ENCODE measurements at regions not wholly inside any gene's neighbourhood (a gene's known extent, or its start where the extent isn't known, plus 50 kb on each side); places are given as distances from the start of the nearest gene placed in this dataset.
A peak's percentile ranks its signal among the peaks of the same experiment; 100 is the strongest.
"Not testable (repeated sequence)": the region's sequence is repeated elsewhere in the genome, so short reads cannot be mapped to it uniquely, and the experiment has no call there.

DNA sequence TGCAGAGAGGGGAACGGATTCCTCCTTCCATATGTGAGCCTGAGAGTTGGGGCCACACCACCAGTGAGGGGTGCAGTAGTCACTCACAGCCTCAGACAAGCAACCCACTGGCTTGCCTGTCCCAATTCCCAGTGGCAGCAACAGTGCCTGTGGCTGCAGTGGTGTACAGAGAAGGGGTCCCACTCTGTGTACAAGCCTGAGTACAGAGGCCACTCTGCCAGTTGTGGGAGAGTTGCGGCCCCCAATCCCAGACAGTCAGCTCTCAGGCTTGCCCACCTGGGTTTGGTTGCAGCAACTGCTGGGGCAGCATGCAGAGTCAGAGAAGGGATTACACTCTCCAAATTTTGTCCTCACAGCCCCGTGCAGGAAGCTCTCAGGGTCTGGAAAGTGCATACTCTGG, 133.2 kb upstream of the RFX3 start:
- no peak for DNase-seq

DNA sequence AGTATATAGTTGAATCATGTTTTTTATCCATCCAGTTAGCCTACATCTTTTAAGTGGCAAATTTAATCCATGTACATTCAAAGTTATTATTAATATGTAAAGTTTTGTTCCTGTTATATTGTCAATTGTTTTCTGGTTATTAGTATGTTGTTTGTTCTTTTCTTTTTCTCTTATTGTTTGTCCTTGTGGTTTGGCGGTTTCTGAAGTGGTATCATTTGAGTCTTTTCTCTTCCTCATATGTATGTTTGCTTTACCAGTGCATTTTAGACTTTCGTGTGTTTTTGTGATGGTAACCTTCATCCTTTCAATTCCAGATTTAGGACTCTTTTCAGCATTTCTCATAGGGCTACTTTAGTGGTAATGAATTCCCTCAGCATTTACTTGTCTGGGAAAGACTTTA, 130.4 kb upstream of the RFX3 start:
- DNase-seq = no peak

DNA sequence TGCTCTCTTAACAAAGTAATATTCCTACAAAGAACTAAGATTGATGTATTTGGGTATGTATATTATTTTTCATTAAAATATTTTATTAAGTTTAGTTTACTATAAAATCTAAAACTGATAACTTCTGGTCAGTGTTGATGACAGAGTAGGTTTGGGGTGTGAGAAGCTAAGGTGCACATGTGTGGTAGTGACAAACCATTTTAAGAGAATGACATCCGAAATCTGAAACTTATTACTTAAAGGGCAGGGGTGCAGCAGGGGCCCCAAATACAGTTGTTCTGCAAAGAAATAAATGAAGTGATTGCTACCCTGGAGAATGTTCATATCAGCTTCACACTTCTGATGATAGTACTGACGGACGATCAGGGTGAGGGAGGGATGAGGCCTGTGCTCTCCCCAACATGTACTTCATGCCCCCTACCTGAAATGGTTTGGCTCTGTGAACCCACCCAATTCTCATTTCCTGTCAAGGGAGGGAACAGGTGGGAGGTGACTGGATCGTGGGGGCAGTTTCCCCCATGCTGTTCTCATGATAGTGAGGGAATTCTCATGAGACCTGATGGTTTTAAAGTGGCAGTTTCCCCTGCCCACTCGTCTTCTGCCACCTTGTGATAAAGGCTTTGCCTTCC, 125.3 kb upstream of the RFX3 start:
- no peak for DNase-seq

DNA sequence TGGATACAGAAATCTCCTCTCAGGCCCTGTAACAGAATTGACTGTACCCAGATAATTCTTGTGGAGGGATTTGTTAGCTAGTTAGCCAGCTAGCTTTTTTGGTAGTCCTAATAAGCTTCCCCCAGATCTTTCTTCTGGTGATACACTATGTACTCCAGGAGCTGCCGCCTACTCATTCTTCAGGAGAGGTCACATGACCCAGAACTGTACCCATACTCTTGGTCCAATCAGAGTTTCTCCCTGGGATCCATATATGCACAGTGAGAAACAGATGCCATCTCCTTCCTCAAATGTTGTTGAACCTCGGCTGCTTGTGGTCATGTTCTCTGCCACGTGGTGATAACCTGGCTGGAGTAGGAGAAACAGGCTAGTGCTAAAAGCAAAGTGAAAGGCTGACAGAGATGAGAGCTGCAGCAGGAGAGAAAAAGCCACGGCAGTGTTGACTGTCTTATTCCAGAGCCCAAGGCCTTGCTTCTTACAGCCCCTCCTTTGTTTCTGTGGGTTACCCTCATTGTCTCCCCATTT, 123.0 kb upstream of the RFX3 start:
- DNase-seq = no peak

DNA sequence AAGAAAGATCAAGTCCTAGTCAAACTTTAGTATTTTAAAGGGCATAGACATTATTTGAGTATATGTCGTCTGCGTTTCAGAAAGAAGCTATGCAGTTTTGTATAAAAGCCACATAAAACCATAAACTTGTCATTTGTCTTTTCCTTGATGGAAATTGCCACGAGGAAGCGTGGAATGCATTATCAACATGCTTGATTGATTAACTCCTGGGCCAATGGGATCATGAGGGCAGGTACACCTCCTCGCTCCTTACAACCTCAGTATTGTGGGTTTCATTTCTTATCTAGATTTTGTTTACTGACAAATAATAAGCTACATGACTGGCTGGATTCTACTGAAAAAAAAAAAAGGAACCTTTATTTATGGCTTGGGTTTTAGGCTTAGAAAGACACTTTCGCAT, 122.5 kb upstream of the RFX3 start:
- no peak for DNase-seq

DNA sequence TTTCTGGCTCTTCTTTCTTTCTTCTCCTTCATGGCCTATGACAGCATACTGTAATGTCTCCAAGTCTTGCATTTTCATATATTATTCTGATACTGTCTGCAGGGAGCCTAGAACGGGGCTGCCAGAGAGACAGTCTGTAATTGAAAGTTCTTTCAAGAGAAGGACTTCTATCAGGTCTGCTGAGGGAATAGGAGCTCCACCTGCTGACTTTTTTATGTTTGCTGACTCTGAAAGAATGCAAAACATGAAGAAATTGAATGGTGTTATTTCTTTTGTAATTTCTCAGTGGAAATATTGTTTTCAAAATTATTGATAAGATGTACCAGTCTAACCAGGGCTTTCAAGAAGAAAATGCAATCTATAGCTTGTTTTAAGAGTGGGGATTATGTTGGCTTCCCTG, 121.9 kb upstream of the RFX3 start:
- DNase-seq = peak in 1 of 2 donors; percentile 17

DNA sequence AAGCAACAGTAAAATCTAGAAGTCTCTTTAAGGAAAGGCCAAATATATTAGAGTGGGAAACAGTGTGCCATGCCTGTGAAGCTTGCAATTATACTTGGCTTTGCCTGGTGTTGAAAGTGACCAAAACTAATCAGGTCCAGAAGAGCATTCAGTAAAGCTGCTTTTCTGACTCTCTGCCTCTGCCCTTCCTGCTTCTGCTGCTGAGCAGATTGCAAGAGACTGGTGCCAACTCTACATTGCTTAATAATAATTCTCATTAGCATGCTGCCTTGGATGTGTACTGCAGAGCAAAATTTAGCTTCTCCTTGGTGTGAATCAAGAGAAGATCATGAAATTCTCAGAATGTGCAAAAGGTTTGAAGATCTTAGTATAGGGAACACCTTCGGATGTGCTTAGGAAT, 120.4 kb upstream of the RFX3 start:
- DNase-seq = no peak

DNA sequence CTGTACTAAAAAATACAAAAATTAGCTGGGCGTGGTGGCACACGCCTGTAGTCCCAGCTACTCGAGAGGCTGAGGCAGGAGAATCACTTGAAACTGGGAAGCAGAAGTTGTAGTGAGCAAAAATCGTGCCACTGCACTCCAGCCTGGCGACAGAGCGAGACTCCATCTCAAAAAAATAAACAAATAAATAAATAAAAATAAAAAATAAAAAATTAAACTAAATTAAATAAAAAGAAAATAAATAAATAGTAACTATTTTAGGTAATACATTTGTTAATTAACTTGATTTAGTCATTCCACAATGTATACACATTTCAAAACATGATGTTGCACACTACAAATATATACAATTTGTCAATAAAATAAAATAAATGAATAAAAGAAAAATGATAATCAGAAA, 116.3 kb upstream of the RFX3 start:
- not testable (repeated sequence) for DNase-seq

DNA sequence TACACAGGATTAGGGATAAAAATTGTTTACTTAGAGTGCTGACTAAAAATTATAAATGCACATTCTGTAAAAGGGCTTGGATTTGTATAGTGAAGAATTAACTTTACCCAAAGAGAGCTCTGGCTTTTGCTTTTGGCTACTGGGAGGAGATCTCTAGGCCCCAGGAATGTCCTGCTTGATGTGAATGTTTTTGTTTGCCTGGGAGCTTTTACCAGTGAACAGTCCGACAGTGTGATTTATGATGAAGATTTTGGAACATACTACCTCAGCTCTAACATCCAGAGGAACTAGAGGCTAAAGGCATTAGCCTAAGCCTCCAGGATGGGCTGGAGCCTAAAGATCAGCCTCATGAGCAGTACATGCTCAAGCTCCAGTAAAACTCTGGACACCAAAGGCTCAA, 103.7 kb upstream of the RFX3 start:
- no peak for DNase-seq

DNA sequence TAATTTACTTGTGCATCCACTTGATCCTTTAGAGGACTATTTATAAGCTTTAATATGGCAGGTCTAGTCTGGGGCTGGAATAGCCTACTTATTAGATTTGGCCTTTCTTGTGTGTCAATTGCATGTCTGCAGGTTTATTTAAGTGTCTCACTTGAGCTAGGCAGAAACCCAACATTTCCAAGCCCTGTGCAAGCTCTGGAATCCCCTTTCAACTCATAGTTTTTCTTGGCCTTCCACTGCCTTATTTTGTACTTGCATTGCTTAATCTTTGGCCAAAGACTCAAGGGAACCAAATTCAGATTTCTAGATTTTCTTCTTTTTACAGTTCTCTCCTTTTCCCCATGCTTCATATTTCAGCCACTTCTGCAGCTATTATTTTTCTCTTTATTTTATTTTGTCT, 102.4 kb upstream of the RFX3 start:
- DNase-seq = no peak

DNA sequence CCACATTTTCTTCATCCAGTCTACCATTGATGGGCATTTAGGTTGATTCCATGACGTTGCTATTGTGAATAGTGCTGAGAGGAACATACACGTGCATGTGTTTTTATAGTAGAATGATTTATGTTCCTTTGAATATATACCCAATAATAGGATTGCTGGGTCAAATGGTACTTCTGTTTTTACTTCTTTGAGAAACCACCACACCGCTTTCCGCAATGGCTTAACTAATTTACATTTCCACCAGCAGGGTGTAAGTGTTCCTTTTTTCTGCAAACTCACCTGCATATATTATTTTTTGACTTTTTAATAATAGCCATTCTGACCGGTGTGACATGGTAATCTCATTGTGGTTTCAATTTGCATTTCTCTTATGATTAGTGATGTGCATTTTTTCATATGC, 82.2 kb upstream of the RFX3 start:
- no peak for DNase-seq

DNA sequence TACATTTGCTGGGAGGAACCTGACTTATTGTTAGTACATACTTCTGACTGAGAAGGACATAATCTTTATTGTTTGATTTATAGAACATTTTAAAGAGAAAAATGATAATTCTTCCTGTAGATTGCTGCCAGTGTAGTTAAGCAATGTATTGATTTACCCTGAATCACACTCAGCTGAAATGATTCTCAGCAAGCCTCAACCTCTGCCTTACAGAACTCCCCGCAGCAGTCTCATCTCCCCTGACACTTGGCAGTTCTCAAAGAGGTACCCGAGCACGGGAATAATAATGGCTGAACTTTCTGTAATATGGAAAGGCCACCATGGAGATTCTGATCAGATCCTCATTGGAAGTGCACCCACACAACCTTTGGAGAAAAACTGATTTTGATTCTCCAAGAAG, 74.9 kb upstream of the RFX3 start:
- no peak for DNase-seq

DNA sequence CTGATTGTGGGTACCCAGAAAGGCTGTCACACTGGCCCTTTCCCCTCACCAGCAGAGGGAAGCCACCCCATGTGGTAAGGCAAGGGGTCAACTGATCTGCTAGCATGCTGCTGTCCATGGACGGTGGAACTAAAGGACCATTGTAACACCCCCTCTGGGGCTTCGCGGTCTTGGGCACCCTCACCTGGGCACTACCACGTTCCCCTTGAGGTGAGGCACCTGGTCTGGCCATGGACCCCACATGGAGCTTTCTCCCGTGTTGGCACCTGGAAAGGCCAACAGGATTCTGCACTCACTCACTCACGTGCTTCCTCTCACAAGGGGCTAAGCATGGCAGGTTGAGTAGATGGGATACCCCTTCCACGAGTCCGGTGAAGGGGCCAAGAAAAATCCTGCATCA, 72.0 kb upstream of the RFX3 start:
- no peak for DNase-seq

DNA sequence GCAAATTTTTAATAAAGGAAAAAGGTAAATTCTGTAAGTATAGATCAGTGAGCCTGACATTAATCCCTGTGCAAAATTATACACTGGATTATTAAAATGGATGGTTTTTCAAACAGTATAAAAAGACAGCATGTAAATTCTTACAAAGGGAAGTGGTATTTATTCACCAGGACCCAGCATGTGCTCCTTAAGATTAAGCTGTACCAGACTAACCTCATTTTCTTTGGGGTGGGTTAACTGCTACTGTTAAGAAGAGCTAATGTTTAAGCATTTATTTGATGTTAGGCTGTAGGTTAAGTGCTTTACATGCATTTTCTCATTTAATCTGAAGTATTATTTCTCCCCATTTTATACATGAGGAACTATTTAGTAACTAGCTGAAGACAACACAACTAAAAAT, 60.3 kb upstream of the RFX3 start:
- no peak for DNase-seq

DNA sequence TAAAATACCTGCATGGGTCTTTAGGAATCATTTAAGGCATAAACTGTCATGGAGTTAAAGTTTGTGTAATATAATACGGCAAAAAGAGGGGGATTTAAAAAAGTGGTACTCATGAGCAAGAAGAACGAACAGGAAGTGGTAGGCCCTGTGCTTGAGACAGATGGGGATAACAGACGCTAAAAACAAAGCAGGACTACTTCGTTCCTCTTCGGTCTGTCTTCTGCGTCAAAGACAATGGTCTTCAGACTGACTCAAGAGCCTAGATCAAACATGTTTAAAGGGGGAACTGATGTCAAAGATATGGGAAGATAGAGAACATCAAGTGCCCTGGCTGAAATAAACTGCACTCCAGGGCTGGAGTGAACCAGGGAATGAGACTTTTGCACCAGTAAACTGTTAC, 59.8 kb upstream of the RFX3 start:
- DNase-seq = no peak

DNA sequence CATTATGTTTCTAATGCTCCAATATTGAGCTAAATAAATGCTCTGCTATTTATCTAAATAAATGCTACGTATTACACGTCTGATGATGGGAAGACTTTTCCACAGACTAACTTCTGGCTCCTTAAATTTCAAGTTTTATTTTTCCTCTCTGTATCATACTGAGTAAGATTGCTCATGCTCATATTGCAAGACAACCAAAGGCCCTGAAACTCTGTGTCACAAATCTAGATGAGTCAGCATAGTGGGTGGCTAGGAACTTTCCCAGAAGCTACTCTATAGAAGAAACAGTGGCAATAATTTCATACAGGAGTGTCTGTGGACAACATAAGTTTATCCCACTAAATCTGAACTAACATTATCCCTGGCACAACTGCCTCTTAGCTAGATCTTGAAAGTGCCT, 53.0 kb upstream of the RFX3 start:
- DNase-seq = no peak

DNA sequence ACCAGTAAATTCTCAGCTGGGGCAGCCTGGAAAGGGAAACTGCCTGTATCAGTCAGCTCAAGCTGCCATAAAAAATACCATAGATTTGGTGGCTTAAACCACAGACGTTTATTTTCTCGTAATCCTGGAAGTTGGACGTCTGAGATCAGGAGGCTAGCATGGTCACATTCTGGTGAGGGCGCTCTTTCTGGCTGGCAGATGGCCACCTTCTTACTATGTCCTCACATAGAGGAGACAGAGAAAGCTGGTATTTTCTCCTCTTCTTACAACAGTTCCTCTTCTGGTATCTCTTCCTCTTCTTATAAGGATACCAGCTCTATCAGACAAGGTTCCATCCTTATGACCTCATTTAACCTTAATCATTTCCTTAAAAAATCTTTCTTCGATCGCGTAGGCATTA, 50.5 kb upstream of the RFX3 start:
- peak in 1 of 2 donors; percentile 10 for DNase-seq

DNA sequence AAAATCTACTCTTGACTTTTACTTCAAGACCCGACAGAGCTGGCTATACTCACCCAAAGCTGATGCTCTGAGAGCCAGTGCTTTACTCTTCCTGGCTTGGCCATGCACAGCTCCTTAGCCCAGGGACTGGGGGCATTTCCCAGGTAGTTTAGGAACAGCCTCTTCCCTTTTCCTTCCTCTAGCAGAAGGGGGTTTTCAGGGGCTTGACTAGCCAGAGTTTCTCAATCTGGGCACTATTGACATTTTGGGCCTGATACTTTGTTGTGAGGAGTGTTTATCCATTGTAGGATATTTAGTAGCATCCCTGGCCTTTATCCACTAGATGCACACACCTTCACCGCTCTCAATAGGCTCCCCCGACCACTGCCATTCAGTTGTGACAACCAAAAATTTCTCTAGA, 50.0 kb upstream of the RFX3 start:
- DNase-seq = no peak

All from CD4-positive, alpha-beta T cell treated with Interleukin-1 beta for 1 hour (primary cell).